ENCODE measurements at regions not wholly inside any gene's neighbourhood (a gene's known extent, or its start where the extent isn't known, plus 50 kb on each side); places are given as distances from the start of the nearest gene placed in this dataset.

- TF ChIP-seq ZNF70 (CRISPR knock-in tag; IDR thresholded peaks at IDR 0.05) (no peak), TCF4 (CRISPR knock-in tag; IDR thresholded peaks at IDR 0.05; ENCODE audit: borderline replicate concordance) (no peak), ARNTL (CRISPR knock-in tag; IDR thresholded peaks at IDR 0.05; ENCODE audit: borderline replicate concordance, low read depth) (no peak), CSDC2 (CRISPR knock-in tag; IDR thresholded peaks at IDR 0.05) (no peak), SNAI2 (CRISPR knock-in tag; IDR thresholded peaks at IDR 0.05) (no peak), CSRNP3 (CRISPR knock-in tag; IDR thresholded peaks at IDR 0.05) (no peak), TOX (CRISPR knock-in tag; IDR thresholded peaks at IDR 0.05; ENCODE audit: borderline replicate concordance) (no peak), BACH2 (CRISPR knock-in tag; IDR thresholded peaks at IDR 0.05; ENCODE audit: borderline replicate concordance) (no peak), OSR1 (CRISPR knock-in tag; IDR thresholded peaks at IDR 0.05) (no peak)
- ATAC-seq: no peak
Measured at GRCh38 chr6:14379568-14379967, 262.0 kb downstream of the CD83 start.

- no peak for TF ChIP-seq OSR1 (CRISPR knock-in tag; IDR thresholded peaks at IDR 0.05)
- no peak for TF ChIP-seq PATZ1 (CRISPR knock-in tag; IDR thresholded peaks at IDR 0.05; ENCODE audit: borderline replicate concordance)
- TF ChIP-seq ZNF70 (CRISPR knock-in tag; IDR thresholded peaks at IDR 0.05): no peak
- no peak for TF ChIP-seq ZFP3 (CRISPR knock-in tag; IDR thresholded peaks at IDR 0.05)
- no peak for TF ChIP-seq TCF4 (CRISPR knock-in tag; IDR thresholded peaks at IDR 0.05; ENCODE audit: borderline replicate concordance)
- no peak for TF ChIP-seq ZC3H10 (CRISPR knock-in tag; IDR thresholded peaks at IDR 0.05)
- no peak for TF ChIP-seq TOX (CRISPR knock-in tag; IDR thresholded peaks at IDR 0.05; ENCODE audit: borderline replicate concordance)
- TF ChIP-seq ESRRG (CRISPR knock-in tag; IDR thresholded peaks at IDR 0.05): no peak
- TF ChIP-seq ISL1 (CRISPR knock-in tag; IDR thresholded peaks at IDR 0.05): no peak
- no peak for TF ChIP-seq RARB (CRISPR knock-in tag; IDR thresholded peaks at IDR 0.05)
- no peak for TF ChIP-seq POU6F1 (CRISPR knock-in tag; IDR thresholded peaks at IDR 0.05; ENCODE audit: borderline replicate concordance, low read depth)
- no peak for TF ChIP-seq CSDC2 (CRISPR knock-in tag; IDR thresholded peaks at IDR 0.05)
- TF ChIP-seq SNAI2 (CRISPR knock-in tag; IDR thresholded peaks at IDR 0.05): no peak
- no peak for TF ChIP-seq BACH2 (CRISPR knock-in tag; IDR thresholded peaks at IDR 0.05; ENCODE audit: borderline replicate concordance)
- TF ChIP-seq ZFP30 (CRISPR knock-in tag; IDR thresholded peaks at IDR 0.05): no peak
- no peak for TF ChIP-seq ARNTL (CRISPR knock-in tag; IDR thresholded peaks at IDR 0.05; ENCODE audit: borderline replicate concordance, low read depth)
- no peak for TF ChIP-seq ZNF8 (CRISPR knock-in tag; IDR thresholded peaks at IDR 0.05)
- ATAC-seq: no peak
Measured at GRCh38 chr6:14380086-14380820, 262.7 kb downstream of the CD83 start.

- ATAC-seq: no peak
- TF ChIP-seq TOX (CRISPR knock-in tag; IDR thresholded peaks at IDR 0.05; ENCODE audit: borderline replicate concordance): no peak
- no peak for TF ChIP-seq ZNF565 (CRISPR knock-in tag; conservative IDR thresholded peaks at IDR 0.05; ENCODE audit: low read depth)
- no peak for TF ChIP-seq CREB5 (CRISPR knock-in tag; IDR thresholded peaks at IDR 0.05; ENCODE audit: low read depth)
- no peak for TF ChIP-seq GLIS3 (CRISPR knock-in tag; IDR thresholded peaks at IDR 0.05)
- TF ChIP-seq PPARA (CRISPR knock-in tag; IDR thresholded peaks at IDR 0.05; ENCODE audit: borderline replicate concordance): no peak
- TF ChIP-seq ZNF8 (CRISPR knock-in tag; IDR thresholded peaks at IDR 0.05): no peak
- no peak for TF ChIP-seq CSDC2 (CRISPR knock-in tag; IDR thresholded peaks at IDR 0.05)
- TF ChIP-seq RARB (CRISPR knock-in tag; IDR thresholded peaks at IDR 0.05): no peak
- TF ChIP-seq OSR1 (CRISPR knock-in tag; IDR thresholded peaks at IDR 0.05): no peak
- no peak for TF ChIP-seq ESRRG (CRISPR knock-in tag; IDR thresholded peaks at IDR 0.05)
- TF ChIP-seq TCF4 (CRISPR knock-in tag; IDR thresholded peaks at IDR 0.05; ENCODE audit: borderline replicate concordance): no peak
- no peak for TF ChIP-seq CSRNP3 (CRISPR knock-in tag; IDR thresholded peaks at IDR 0.05)
- TF ChIP-seq ZC3H10 (CRISPR knock-in tag; IDR thresholded peaks at IDR 0.05): no peak
Measured at GRCh38 chr6:14380901-14381828, 263.6 kb downstream of the CD83 start.
